ENCODE measurements at regions not wholly inside any gene's neighbourhood (a gene's known extent, or its start where the extent isn't known, plus 50 kb on each side); places are given as distances from the start of the nearest gene placed in this dataset.
"Not testable (repeated sequence)": the region's sequence is repeated elsewhere in the genome, so short reads cannot be mapped to it uniquely, and the experiment has no call there.

DNA sequence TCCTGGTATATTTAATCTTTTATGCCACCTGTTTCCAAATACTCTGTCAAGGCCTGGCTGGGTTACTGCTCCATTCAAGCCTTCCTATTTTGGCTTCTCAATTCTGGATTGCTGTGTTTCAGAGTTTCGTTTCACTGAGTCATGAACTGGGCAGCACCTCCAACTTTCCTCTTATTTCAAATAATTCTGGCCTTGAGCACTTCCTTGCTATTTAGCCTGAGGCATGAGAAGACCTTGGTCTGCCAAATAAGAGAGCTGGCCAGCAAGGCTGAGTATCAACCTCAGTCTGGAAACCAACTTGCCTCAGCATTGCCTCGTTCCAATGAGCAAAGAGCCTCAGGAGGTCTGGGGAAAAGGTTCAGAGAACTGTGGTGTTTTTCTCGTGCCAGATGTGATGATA, 66.6 kb downstream of the TNFAIP3 start:
- DNase-seq = no peak

DNA sequence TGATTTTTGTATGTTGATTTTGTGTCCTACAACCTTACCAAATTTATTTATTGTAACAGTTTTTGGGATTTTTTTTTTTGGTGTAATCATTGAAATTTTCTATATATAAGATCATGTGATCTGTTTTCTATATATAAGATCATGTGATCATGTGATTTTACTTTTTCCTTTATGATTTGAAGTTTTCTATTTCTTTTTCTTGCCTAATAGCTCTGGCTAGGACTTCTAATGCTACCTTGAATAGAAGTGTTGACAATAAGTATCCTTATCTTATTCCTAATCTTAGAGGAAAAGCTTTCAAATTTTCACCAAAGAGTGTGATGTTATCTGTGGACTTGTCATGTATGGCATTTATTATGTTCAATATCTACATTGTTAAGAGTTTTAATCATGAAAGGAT, 69.7 kb downstream of the TNFAIP3 start:
- DNase-seq = no peak

DNA sequence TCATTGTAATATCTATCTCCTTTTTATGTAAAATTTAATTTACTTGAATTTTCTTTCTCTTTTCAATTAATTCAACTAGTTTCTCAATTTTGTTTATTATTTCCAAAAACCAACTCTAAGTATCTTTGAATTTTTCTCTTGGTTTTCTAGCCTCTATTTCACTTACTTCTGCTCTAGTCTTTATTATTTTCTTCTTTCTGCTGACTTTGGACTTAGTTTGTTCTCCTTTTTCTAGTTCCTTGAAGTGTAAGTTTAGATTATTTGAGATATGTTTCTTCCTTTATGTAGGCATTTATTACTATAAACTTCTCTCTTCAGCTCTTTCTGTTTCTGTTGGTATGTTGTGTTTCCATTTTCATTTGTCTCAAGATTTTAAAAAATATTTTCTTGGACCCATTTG, 70.8 kb downstream of the TNFAIP3 start:
- DNase-seq = no peak

GRCh38 chr6:137938770-137939379, 71.8 kb downstream of the TNFAIP3 start:
- DNase-seq = no peak

- DNase-seq = no peak
These were observed 74.9 kb downstream of the TNFAIP3 start for GRCh38 chr6:137941995-137942394.

DNA sequence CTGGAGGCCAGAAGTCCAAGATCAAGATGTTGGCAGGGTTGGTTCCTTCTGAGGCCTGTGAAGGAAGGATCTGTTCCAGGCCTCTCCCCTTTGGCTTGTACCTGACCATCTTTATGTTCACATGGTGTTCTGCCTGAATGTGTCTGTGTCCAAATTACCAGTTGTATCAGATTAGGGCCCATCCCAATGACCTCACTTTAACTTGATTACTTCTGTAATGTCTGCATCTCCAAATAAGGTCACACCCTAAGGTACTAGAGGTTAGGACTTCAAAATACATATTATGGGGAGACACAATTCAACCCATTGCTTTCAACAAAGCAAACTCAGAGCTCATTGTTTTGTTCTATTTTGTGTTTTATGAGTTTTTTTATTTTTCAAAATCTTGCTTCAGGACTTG, 75.7 kb downstream of the TNFAIP3 start:
- DNase-seq = no peak

DNA sequence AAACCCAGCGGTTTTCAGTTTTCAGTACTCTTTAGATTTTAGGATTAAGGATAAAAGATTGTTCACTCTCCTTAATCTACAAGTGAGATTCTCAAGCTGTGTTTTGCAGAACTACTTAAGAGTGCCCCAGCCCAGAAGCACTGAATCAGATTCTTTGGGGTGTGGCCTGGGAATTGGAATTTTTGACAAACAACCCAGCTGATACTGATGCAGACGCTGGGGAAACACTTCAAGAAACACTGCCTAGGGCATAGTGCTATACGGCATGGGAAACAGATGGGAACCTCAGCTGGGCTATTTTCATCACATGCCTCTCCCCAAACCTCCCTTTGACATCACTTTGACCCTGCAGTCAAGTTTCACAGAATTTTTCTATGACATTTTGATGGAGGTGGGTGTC, 77.3 kb downstream of the TNFAIP3 start:
- not testable (repeated sequence) for DNase-seq

- peak; percentile 17 for DNase-seq
These were observed 77.9 kb downstream of the TNFAIP3 start for GRCh38 chr6:137944793-137945498.

GRCh38 chr6:137949686-137950390, 82.8 kb downstream of the TNFAIP3 start:
- no peak for DNase-seq

GRCh38 chr6:137950581-137950980, 83.5 kb downstream of the TNFAIP3 start:
- DNase-seq = no peak

DNA sequence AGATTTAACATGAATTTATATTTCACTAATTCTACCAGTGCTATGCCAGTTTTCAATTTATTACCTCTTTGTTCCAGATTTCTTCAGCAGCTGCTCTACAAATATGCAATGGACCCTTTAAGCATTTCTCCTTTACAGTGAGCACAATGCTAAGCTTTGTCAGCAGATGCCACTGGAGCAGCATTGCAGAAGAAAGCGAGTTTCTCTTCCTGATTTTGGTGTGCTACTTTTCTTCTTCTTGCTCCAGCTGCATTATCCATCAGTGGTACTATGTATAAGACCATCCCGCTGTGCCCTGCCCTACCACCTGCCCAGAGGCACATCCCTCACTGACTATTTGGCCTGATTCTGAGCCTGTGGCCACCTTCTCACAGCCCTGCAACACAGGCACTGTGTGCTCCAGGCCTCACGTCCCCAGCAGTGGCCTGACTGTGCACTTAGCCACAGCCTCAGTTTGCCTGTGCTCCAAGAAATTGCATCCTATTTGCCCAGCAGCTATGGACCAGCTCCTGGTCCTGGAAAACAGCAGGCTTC, 84.1 kb downstream of the TNFAIP3 start:
- DNase-seq = no peak

DNA sequence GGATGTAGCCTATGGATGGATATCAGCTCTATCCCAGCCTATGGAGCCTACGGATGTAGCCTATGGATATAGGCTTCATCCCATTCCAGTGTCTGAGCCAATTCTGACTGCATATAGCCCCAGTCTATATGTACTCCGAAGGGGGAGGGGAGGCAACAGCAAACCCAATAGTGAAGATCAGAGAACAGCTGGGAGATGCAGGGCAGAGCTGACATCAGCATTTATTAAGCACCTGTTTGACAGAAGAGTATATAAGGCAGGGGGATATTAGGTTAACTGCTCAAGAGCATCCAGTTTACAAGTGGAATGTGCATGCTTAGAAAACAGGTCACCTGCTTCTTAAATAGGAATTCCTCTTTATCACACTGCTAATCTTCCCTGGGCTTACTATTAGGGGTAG, 85.2 kb downstream of the TNFAIP3 start:
- DNase-seq = no peak

DNA sequence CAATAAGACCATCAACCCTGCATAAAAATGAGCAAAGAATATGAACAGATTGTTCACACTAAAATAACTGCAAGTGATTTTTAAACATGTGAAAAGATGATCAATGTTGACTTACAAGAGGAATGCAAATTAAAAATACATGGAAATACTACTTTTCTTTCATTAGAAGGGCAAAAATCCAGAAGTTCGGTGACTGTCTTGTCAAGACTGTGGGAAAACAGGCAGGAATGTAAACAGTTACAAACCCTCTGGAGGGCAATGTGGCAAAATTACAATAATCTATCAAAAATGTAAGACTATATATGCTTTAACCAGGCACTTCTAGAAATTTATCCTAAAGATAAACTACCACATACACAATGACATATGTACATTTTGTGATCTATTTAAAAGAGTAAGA, 86.7 kb downstream of the TNFAIP3 start:
- DNase-seq = no peak

GRCh38 chr6:137954253-137954652, 87.2 kb downstream of the TNFAIP3 start:
- DNase-seq = no peak

DNA sequence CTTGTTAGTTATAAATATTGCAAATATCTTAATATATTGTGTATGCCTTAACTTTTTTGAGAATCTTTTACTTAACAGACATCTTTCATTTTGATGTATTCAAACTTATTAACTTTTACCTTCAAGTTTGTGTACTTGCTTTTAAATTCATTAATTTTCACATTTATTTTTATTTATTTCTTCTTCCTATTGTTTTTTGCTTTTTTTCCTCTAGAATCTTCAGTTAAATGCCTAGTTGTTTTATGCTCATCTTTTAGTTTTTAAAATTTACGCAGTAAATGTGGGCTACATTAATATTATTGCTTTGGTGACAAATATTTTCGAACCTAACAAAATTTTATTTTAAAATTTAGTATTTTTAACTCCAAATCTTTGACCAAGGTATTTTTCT, 89.0 kb downstream of the TNFAIP3 start:
- DNase-seq = no peak

- DNase-seq = no peak
These were observed 90.4 kb downstream of the TNFAIP3 start for GRCh38 chr6:137957471-137957870.

DNA sequence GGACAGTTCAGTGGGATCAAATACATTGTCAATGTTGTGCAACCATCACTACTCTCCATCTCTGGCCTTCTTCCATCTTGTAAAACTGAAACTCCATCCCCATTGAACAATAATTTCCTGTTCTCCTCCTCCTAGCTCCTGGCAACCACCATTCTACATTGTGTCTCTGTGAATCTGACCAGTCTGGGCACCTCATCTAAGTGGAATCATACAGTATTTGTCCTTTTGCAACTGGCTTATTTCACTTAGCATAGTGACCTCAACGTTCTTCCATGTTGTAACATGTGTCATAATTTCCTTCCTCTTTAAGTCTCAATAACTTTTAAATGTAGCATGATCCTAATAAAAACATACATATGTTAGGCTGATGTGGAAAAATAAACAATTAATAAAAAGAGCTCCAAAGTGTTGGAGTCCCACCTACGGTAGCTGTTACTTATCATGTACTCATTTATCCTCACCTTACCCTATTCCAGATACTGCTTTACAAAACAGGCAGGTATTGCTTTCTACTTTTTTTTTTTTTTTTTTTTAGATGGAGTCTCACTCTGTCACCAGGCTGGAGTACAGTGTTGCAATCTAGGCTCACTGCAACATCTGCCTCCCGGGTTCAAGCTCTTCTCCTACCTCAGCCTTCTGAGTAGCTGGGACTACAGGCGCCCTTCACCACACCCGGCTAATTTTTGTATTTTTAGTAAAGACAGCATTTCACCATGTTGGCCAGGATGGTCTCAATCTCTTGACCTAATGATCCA, 91.9 kb downstream of the TNFAIP3 start:
- no peak for DNase-seq

- DNase-seq = no peak
These were observed 95.7 kb downstream of the TNFAIP3 start for GRCh38 chr6:137962725-137963124.

GRCh38 chr6:137964876-137965275, 97.8 kb downstream of the TNFAIP3 start:
- no peak for DNase-seq

DNA sequence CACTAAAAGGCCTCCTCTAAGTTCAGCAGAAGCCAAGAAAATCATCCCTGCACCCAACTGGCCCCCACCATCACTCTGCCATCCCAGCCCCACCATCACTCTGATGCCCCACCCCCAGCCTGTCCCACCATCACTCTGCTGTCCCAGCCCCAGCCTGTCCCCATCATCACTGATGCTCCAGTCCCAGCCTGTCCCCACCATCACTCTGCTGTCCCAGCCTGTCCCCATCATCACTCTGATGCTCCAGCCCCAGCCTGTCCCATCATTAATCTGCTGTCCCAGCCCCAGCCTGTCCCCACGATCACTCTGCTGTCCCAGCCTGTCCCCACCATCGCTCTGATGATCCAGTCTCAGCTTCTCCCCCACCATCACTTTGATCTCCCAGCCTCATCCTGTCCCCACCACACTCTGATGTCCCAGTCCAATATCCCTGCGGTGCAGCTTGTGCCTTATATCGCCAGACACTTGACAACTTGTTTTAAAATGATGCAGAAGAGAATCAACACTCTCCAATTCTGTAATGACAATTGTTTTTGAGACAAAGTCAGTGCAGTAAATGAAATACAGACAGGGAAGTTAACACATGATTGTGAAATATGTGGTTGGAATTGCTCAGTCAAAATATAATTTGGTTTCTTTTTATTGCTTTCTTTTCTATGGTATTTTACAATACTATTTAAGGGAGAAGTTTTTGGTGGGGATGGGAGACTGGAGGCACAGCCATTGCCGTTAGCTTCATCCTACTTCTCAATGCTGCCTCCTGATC, 100.8 kb downstream of the TNFAIP3 start:
- DNase-seq = no peak

DNA sequence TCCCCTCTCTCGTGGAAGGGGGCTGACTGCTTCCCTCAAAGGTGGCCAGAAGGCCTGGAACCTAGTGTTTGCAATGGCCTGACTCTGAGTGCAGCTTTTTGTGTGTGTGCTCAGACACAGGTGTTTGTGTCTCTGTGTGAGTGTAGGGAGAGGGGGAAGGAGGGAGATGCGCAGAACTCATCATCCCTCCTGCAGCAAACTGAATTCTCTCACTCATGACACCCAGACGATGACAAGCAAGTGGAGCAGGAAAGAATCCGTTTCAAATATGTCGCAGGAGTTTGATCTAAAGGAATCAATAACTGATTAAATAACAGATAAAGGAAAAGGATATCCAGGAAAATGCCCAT, 101.4 kb downstream of the TNFAIP3 start:
- DNase-seq = no peak

DNA sequence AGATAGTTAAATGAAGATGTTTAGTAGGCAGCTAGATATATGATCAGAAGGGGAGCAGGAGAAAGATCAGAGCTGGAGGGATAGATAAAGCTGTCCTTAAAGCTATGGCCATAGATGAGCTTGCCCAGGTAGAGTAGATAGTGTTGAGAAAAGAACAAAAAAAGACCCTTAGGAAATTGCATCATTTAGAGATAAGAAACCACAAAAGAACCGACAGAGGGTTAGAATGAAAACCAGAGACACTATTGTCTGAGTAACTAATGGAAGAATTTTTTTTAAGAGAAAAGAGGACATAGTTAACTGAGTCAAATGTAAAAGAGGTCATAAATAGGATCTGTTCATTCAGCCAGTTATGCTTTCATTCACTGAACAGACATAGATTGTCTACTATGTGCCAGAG, 101.8 kb downstream of the TNFAIP3 start:
- DNase-seq = no peak

- no peak for DNase-seq
These were observed 102.8 kb downstream of the TNFAIP3 start for GRCh38 chr6:137969874-137970273.
